Esophagus squamous epithelium (tissue), 4 donors: ENCODE measurements at regions not wholly inside any gene's neighbourhood (a gene's known extent, or its start where the extent isn't known, plus 50 kb on each side); places are given as distances from the start of the nearest gene placed in this dataset.

Experiments
- POLR2A ChIP-seq, 4 donors: fragments of 450-650 bp; IDR thresholded peaks; one replicate each; pipeline ENCODE4 v1.6.1; 2017; ENCODE audit warnings: antibody characterized with exemption in 4 of 4, mild to moderate bottlenecking in 4 of 4, moderate library complexity in 3 of 4
- TF ChIP-seq, protein P1 (sequence below), 6 experiments: fragments of 450-650 bp in 4 of 6; fragments of 200-600 bp in 2 of 6; sonication (generic) in 2 of 6; IDR thresholded peaks; one replicate each; pipeline ENCODE4 v1.5.1; 2016 to 2019; ENCODE audit warnings: antibody characterized with exemption in 6 of 6, mild to moderate bottlenecking in 4 of 6, moderate library complexity in 4 of 6

DNA sequence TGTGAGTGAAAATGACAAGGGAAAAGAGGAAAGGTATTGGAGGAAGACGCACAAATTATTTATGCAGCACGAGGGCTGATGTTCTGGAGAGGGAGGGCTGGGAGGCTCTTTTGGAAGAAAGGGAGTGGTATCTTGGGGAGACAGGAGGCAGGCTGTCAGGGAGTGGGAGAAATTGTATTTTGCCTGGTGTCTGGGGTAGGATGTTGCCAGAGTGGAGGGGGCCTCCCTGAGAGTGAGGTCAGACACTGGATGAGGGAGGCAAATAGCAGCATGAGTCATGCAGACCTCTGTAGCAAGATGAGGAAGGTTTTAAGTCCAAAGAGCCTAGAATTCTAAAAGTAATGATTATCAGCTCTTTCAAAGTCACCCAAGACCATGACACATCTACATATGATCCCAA is 158.0 kb downstream of the DMRT2 start:
- TF ChIP-seq, protein P1, sequence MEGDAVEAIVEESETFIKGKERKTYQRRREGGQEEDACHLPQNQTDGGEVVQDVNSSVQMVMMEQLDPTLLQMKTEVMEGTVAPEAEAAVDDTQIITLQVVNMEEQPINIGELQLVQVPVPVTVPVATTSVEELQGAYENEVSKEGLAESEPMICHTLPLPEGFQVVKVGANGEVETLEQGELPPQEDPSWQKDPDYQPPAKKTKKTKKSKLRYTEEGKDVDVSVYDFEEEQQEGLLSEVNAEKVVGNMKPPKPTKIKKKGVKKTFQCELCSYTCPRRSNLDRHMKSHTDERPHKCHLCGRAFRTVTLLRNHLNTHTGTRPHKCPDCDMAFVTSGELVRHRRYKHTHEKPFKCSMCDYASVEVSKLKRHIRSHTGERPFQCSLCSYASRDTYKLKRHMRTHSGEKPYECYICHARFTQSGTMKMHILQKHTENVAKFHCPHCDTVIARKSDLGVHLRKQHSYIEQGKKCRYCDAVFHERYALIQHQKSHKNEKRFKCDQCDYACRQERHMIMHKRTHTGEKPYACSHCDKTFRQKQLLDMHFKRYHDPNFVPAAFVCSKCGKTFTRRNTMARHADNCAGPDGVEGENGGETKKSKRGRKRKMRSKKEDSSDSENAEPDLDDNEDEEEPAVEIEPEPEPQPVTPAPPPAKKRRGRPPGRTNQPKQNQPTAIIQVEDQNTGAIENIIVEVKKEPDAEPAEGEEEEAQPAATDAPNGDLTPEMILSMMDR (IDR thresholded peaks at IDR 0.05): no peak
- TF ChIP-seq POLR2A (IDR thresholded peaks at IDR 0.05): no peak
